C4-2B (cell line): ENCODE measurements at regions not wholly inside any gene's neighbourhood (a gene's known extent, or its start where the extent isn't known, plus 50 kb on each side); places are given as distances from the start of the nearest gene placed in this dataset.

Experiments used
- CTCF ChIP-seq: fragments of 450-650 bp; conservative IDR thresholded peaks from 2 replicates; pipeline ENCODE4 v1.5.1; 2017; ENCODE audit warnings: mild to moderate bottlenecking
- ZFX ChIP-seq: fragments of 450-650 bp; IDR thresholded peaks from 2 replicates; pipeline ENCODE4 v1.6.1; 2017

- no peak for TF ChIP-seq CTCF
- TF ChIP-seq ZFX: no peak
Measured at GRCh38 chr7:121620953-121621606, 225.0 kb upstream of the FAM3C start.
